C4-2B (cell line): ENCODE measurements at regions not wholly inside any gene's neighbourhood (a gene's known extent, or its start where the extent isn't known, plus 50 kb on each side); places are given as distances from the start of the nearest gene placed in this dataset.
A peak's percentile ranks its signal among the peaks of the same experiment; 100 is the strongest.
"Not testable (repeated sequence)": the region's sequence is repeated elsewhere in the genome, so short reads cannot be mapped to it uniquely, and the experiment has no call there.

ENCODE experiments used
- H3K27ac ChIP-seq: fragments of 450-650 bp; 2 replicates; pipeline ENCODE4 v1.5.1; 2017
- CTCF ChIP-seq: fragments of 450-650 bp; conservative IDR thresholded peaks from 2 replicates; pipeline ENCODE4 v1.5.1; 2017; ENCODE audit warnings: mild to moderate bottlenecking
- ZFX ChIP-seq: fragments of 450-650 bp; IDR thresholded peaks from 2 replicates; pipeline ENCODE4 v1.6.1; 2017

GRCh38 chr14:105927096-105928060 is 401.0 kb downstream of the TMEM121 start:
- TF ChIP-seq ZFX (no peak), CTCF (no peak)
- H3K27ac ChIP-seq = no peak overlapping the region

- H3K27ac ChIP-seq = not testable (repeated sequence)
These were observed 402.1 kb downstream of the TMEM121 start for GRCh38 chr14:105928171-105929111.

GRCh38 chr14:105929327-105930081 is 403.1 kb downstream of the TMEM121 start:
- TF ChIP-seq CTCF (no peak), ZFX (no peak)
- H3K27ac ChIP-seq = no peak overlapping the region

GRCh38 chr14:105930572-105930971 is 404.2 kb downstream of the TMEM121 start:
- TF ChIP-seq CTCF = no peak
- TF ChIP-seq ZFX = no peak
- H3K27ac ChIP-seq = no peak overlapping the region

- TF ChIP-seq ZFX (no peak), CTCF (peak; percentile 38)
These were observed 405.6 kb downstream of the TMEM121 start for GRCh38 chr14:105931808-105932483.

GRCh38 chr14:105933238-105933637 is 406.9 kb downstream of the TMEM121 start:
- no peak overlapping the region for H3K27ac ChIP-seq
- TF ChIP-seq CTCF (no peak), ZFX (no peak)

More at GRCh38 chr14:105931808-105932483, 405.6 kb downstream of the TMEM121 start:
- no peak overlapping the region for H3K27ac ChIP-seq

GRCh38 chr14:105935384-105935783 is 409.0 kb downstream of the TMEM121 start:
- H3K27ac ChIP-seq = no peak overlapping the region

More at GRCh38 chr14:105935384-105935783, 409.0 kb downstream of the TMEM121 start:
- TF ChIP-seq ZFX (no peak), CTCF (no peak)
